ENCODE measurements at regions not wholly inside any gene's neighbourhood (a gene's known extent, or its start where the extent isn't known, plus 50 kb on each side); places are given as distances from the start of the nearest gene placed in this dataset.
"Not testable (repeated sequence)": the region's sequence is repeated elsewhere in the genome, so short reads cannot be mapped to it uniquely, and the experiment has no call there.

GRCh38 chr2:205901491-205901890 lies 184.5 kb downstream of the INO80D start:
- no peak for DNase-seq

GRCh38 chr2:205898744-205899143 lies 187.2 kb downstream of the INO80D start:
- no peak for DNase-seq

DNA sequence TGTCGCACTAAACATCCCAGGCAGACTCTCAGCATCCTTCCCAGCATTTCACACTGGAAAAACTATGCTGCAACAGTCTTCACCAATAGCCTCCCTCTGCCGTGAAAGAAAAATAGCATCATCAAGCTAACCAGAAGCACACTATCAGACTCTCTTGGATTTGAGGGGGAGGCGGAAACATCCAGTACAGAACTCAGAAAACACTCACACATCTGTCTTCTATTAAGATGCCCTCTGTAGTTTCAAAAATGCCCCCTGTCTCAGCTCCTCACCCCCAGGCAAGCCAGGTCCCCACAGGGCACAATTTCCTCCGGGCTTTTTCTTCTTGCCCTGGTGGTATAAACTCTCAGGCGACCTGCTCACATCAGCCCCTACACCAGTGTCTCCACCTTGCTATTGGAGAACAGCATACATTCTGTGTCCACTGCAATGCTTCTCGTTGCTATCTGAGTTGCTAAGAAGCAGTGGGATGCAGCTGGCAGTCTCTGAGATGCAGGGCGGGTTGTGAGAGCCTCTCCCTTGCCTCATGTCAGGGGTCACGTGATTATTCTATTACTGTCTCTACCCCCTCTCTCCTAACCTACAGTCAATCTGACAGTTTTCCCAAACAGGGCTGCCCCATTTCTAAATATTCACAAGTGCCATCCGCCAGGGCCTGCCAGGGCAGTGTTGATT lies 189.9 kb downstream of the INO80D start:
- DNase-seq, result no peak

DNA sequence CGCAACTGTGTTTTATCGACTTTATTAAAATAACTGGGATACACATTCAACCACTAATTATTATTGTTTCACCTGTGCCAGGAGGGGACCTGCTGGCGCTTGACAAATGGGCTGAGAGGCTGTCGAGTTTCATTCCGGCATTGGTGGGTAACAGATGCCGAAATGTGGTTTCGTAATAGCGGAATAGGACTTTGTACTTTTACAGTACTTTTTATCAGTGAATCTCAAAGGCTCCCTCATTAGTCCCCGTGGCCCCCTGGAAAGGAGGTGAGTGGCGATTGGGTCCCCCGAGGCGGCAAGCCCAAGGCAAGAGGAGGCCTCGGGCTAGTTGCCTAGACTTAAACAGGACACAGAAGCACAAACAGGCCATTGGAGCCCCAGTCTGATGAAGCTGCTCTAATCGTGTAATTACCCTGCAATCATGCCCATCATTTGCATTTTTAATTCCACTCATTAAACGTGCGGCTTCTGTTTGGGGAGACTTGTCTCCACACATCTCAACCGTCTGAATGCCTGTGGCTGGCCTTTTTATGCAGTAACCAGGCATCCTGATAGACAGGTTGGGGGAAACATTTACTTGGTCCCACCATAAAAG lies 193.2 kb downstream of the INO80D start:
- no peak for DNase-seq

DNA sequence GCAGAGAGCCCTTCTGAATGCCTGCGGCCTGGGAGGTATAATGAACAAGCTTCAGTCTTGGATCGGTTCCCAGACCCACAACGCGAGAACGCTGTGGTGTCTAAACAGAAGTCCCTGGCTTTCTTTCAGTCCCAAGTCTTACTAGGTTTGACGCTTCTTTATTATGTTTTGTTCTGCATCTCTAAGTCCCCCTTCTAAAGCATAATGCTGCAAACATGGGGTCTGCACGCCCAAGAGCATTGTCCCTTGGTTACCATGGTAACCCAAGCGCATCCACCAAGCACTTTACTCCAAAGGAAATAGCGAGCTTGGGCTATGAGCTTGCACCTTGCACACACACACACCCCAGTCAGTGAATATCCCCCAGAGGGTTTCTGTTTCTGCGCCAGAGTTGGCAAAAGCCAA lies 193.7 kb downstream of the INO80D start:
- peak; percentile 87 for DNase-seq

DNA sequence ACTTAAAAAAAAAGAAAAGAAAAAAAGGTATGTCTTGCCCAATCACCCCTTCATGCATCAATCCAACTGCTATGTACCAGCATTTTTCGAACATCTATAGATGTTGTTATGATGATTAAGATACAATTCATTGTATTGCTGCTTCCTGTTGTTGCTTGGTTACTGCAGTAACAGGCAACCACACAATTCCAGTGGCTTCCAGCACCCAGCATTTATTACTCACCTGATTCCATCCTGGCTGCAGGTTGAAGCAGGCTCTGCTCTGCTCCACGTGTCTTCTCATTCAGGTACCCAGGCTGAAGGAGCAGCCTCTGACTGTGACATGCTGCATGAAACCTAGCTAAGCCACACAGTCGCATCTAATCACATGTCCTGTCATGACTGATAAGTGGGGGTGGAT lies 196.9 kb downstream of the INO80D start:
- DNase-seq, result no peak

- DNase-seq, result no peak
Observed at GRCh38 chr2:205887637-205888036, 198.3 kb downstream of the INO80D start.

- DNase-seq, result peak; percentile 24
Observed at GRCh38 chr2:205885492-205886099, 200.4 kb downstream of the INO80D start.

DNA sequence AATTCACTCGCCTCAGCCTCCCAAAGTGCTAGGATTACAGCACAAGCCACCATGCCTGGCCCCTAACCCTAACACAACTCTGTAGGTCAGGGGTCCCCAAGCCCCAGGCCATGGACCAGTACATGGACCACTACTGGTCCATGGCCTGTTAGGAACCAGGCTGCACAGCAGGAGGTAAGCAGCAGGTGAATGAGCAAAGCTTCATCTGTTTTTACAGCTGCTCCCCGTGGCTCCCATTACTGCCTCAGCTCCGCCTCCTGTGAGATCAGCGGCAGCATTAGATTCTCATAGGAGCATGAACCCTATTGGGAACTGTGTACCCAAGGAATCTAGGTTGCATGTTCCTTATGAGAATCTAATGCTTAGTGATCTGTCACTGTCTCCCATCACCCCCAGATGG lies 201.7 kb downstream of the NRP2 start:
- DNase-seq, result peak; percentile 61

DNA sequence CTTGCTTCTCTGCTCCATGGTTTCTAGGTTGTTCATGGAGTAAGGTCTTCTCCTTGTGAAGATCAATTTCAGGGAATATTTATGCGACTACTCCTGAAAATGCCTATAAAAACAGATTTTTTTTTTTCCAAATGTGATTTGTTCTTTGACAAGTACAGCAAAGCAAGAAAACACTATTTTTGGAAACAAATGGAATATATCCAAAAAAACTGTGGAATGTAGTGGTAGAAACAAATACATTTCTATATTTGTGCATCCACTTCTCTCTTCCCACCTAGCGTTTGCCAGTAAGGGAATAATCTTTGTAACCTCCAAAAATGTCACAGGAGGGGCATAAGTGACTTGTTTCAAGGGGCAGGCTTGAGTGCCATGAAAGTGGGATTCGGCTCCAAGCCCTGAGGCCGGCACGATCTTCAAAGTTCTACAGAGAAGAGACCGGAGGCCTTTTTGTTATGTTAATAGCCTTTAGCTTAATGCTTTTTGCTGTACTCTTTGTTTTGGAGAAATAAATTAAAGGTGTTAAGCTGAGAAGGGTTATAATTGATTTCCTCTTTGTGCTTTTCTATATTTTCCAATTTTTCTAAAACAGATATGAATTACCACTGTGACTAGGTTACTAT lies 200.6 kb downstream of the NRP2 start:
- DNase-seq, result no peak

DNA sequence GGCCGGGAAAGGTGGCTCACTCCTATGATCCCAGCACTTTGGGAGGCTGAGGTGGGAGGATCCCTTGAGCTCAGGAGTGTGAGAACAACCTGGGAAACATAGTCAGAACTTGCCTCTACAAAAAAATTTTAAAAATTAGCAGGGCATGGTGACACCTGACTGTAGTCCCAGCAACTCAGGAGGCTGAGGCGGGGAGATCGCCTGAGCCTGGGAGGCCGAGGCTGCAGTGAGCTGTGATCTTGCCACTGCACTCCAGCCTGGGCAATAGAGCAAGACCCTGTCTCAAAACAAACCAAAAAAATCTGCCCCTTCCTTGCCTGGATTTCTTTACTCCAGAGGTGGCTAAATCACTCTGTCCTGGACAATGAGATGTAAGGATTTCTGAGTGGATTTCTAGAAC lies 197.7 kb downstream of the NRP2 start:
- DNase-seq, result no peak

GRCh38 chr2:205878999-205879762 lies 196.9 kb downstream of the NRP2 start:
- DNase-seq, result peak; percentile 50

DNA sequence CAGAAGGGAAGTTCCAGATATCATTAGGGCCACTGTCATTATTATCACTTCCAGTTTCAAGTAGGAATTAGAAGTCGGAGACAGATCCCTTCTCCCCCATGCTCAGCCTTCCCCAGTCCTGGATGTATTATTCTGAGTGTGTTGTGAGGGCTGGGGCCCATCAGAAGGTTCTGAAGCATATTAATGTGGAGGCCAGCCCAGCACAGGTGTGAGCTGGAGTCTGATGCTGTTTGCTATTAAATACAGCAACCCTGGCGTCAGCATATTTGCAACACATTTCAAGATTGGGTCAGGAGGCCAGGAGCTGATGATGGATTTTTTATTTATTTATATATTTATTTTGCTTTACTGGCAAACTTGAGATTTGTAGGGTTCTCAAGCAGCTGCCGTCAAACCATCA lies 195.2 kb downstream of the NRP2 start:
- no peak for DNase-seq

DNA sequence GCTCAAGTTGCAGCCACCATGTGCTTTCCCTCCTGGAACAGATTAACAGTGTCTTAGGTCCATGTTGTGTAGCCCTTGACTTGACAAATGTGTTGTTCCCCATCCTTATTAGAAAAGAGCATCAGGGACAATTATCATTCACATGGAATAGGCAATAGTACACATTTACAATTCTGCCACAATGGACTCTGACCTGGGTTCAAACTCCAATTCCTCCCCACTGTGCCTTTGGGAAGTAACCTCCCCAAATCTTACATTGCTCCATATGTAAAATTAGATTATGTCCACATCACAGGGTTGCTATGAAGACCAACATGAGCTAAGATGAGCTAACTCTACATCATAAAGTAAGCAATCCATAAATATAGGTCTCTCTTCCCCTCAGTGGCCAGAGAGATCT lies 193.8 kb downstream of the NRP2 start:
- DNase-seq, result no peak

DNA sequence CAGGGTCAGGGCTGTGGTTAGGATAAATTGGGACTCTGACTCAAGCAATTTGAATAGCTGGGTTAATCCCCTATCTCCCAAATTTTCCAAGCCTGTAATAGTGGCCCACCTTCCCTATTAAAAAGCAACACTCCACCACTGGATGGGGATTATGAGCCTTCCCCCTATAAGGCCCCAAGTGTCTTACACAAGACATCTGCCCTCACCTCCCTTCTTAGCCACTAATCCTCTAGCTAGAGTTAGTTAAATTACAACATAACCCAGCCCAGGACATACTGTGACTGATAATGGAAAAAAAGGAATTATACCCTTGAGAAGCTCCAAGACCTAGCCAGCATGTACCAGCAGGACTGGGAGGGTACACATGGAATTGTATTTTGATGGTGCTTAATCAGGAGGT lies 190.4 kb downstream of the NRP2 start:
- no peak for DNase-seq

GRCh38 chr2:205869439-205869838 lies 187.1 kb downstream of the NRP2 start:
- no peak for DNase-seq

- no peak for DNase-seq
Observed at GRCh38 chr2:205868773-205869333, 186.6 kb downstream of the NRP2 start.

GRCh38 chr2:205868053-205868452 lies 185.8 kb downstream of the NRP2 start:
- no peak for DNase-seq

GRCh38 chr2:205867371-205867770 lies 185.1 kb downstream of the NRP2 start:
- DNase-seq, result no peak

GRCh38 chr2:205865905-205866441 lies 183.7 kb downstream of the NRP2 start:
- peak; percentile 55 for DNase-seq

- DNase-seq, result no peak
Observed at GRCh38 chr2:205865056-205865455, 182.8 kb downstream of the NRP2 start.

- DNase-seq, result no peak
Observed at GRCh38 chr2:205864491-205864890, 182.2 kb downstream of the NRP2 start.

DNA sequence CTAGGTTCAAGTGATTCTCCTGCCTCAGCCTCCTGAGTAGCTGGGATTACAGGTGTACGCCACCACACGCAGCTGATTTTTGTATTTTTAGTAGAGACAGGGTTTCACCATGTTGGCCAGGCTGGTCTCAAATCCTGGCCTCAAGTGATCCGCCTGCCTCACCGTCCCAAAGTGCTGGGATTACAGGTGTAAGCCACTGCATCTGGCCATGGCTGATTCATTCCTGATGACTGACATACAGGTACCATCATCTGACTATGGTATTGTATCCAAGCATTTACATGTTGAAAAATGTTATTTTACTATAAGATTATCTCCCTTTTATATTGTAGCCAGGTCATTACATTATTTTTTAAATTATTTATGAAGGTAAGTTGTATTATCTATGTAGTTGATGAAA lies 180.5 kb downstream of the NRP2 start:
- not testable (repeated sequence) for DNase-seq

Data from NCI-H2171 treated with DMSO at 0.1 percent for 48 hours (cell line).